HG03064 (cell line): ENCODE measurements at regions not wholly inside any gene's neighbourhood (a gene's known extent, or its start where the extent isn't known, plus 50 kb on each side); places are given as distances from the start of the nearest gene placed in this dataset.
"Not testable (repeated sequence)": the region's sequence is repeated elsewhere in the genome, so short reads cannot be mapped to it uniquely, and the experiment has no call there.

Source experiments
- ATAC-seq: cut with Tn5 transposase; IDR thresholded peaks from one replicate; pipeline ENCODE4 v1.9.1; 2021; ENCODE audit warnings: low read depth; ENCODE audit not compliant: unreplicated experiment

- ATAC-seq: no peak
Observed at GRCh38 chr10:106111246-106111645, 1053.3 kb downstream of the SORCS1 start.

GRCh38 chr10:106107706-106108105 is 1056.8 kb downstream of the SORCS1 start:
- no peak for ATAC-seq

DNA sequence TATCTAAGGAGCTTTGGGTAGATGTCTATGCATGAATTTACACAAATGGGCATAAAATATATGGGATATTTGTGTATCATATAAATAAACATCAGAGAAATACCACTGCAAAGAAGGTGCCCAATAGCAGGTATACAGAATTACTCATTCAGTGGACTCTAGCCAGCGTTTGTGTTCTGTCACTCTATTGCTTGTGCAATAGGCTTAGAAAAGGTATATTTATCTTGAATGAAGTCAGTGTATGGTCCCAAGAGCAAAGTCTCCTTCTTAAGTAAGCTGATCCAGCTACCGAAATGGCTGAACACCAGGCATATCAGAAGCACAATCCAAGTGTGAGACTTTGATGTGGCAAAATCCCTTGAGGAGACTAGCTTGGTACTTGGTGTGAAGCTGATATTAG is 1058.4 kb downstream of the SORCS1 start:
- no peak for ATAC-seq

DNA sequence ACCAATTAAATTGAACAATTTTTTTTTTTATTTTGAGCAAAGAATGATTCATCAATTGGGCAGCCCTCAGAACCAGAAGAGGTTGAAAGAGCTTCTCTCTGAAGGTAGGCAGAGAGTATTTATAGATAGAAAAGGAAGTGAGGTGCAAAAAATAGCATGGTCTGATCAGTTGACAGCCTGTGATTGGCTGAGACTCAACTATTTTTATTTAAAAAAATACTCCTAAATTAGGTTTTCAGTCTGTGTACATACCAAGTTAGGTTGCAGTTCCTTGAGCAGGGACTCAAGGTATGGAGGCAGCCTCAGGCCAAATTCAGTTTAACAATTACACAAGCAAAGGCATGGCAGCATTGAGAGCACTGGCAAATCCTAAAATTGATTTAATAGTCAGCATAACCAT is 1074.7 kb downstream of the SORCS1 start:
- ATAC-seq: no peak

DNA sequence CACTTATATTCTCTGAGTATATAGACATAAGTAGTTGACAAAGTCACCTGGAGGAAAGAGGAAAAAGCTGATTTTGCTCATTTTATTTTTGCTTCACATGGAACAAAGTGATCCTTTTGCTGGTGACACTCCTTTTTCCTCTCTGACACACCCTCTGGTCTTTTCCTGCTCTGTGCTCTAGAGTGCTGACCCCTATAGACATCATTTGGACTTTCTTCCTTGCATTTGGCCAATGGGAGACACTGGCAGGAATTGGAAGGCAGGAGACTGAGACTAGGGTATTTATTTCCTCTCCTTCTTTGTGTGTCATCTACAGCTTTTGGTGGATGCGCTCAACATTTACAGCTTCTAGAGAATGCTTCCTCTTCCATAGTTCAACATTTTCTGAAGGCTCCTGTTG is 1078.1 kb downstream of the SORCS1 start:
- ATAC-seq: no peak

DNA sequence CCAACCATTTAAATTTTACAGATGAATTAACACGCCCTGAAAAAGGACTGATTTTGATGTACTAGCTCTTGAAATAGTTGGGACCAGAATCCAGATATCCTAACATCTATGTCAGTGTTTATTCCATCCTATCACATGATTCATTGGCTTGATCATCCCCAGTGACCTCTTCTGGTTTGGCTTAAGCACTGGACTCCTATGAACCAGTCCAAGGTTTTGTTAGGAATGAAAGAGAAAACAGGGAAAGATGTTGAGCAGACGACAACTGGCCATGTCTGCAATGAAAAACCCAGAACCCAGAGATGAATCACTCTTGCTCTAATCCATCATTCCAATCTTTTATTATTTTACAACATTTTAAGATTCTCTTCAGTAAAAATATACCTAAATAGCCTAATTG is 1080.9 kb downstream of the SORCS1 start:
- ATAC-seq: no peak

DNA sequence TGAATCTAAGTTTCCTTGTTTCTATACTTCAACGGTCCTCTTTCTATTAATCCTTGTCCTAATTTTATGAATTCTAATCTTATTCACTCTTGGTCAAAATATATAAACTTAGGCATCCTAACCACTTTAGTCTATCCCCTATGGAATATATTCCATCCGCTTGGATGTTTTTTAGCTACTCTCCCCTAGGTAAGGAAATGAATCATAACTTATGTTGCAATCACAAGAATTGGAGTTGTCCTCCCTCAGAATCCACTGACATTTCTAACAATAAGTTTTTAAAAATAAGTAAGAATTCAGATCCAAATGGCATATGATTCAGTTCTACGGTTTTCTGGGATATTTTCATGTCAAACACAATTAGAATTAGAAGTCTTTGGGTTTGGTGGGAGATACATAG is 1081.6 kb downstream of the SORCS1 start:
- ATAC-seq: no peak

DNA sequence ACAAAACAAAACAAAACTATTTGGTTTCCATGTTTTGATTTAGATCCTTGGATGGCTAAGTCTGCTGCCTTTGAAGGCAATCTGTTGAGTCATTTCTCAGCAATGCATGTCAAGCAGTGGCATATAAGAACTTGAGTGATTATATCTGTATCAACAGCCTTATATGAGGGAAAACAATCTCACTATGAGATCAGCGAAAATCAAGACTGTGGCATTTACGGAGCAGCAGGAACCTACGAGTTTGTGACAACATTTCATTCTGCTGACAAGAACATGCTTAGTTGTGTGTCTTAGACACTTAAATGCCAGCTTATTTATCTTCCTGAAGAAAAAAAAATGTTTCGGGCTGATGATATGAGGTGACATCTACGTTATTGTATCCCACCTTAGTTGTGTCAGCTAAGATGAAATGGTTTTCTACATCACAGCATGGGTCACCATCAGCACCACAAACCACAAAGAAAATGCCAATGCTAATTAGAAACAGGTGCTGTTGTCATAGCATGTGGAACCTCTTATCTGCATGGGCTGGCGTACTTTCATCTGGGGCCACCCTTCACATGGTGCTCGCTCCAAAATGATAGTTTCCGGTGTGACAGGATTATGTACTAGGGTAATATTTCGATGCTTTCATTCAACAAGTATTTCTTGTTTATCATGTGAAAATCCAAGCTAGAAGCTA is 1085.5 kb downstream of the SORCS1 start:
- no peak for ATAC-seq

GRCh38 chr10:106076496-106076895 is 1088.0 kb downstream of the SORCS1 start:
- no peak for ATAC-seq

DNA sequence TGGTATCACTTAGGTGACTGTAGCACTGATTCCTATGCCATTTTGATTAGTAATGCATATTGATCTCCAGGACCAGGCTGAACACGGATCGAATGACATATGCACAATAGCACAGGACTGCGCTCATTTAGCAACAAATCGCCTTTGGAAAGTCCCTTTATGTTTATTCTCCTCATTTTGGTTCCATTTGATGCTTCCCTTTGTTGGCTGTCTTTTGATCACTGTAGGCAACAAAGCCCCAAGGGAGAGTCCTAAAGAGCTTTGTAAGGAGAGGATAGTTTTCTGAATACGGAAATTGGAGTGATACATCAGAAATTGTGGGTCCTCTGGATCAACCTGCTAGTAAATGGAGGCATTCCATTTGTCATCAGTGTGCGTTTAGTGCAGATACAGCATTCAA is 1111.4 kb downstream of the SORCS1 start:
- ATAC-seq: no peak

DNA sequence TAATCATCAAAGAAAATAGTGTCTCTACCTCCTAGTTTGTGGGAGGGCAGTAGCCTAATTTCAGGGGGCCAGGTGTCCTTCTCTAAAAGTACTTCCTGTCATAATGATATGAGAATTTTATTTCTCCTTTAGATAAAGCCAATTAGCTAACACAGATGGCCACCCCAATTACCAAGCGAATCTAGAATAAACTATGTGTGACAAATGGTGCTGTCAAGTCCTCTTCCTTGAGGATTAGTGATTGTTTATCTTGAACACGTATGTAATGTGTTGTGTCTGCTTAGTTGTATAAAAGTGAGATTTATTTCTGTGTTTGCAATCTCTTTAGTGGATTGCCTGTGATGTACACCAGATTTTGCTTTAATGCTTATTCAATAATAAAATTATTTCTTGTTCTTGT is 1120.0 kb downstream of the SORCS1 start:
- ATAC-seq: no peak

GRCh38 chr10:106043863-106044262 is 1120.6 kb downstream of the SORCS1 start:
- ATAC-seq: no peak

DNA sequence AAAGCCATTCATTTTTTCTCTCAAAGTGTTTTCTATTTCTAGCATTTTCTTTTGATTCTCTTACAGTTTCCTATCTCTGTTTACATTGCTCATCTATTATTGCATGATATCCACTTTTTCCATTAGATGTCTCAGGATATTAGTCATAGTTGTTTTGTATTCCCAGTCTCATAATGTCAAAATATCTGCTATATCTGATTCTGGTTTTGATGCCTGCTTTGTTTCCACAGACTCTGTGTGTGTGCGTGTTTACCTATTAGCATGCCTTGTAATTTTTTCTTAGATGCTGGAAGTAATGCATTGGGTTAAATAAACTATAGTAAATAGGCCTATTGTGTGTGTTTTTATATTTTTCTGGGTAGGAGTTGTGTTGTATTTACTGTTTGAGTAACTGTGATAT is 1126.3 kb downstream of the SORCS1 start:
- ATAC-seq: no peak

DNA sequence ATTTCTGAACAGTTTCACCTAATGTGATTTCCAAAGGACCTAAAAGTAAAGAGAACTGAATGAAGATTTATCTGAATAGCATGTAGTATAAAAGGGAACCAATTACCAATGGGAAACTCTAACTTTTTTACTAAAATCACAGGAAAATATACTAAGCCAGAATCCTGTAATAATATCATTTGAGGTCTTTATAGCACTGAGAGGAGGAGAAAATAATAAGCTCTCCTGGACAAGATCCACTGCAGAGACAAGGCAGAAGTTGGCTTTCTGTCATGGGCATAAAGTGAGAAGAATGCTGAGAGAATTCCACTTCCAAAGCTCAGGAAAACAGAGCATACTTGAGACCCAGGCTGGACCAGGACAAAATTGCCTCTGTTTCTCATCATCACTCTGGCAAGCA is 1131.4 kb downstream of the SORCS1 start:
- ATAC-seq: no peak

DNA sequence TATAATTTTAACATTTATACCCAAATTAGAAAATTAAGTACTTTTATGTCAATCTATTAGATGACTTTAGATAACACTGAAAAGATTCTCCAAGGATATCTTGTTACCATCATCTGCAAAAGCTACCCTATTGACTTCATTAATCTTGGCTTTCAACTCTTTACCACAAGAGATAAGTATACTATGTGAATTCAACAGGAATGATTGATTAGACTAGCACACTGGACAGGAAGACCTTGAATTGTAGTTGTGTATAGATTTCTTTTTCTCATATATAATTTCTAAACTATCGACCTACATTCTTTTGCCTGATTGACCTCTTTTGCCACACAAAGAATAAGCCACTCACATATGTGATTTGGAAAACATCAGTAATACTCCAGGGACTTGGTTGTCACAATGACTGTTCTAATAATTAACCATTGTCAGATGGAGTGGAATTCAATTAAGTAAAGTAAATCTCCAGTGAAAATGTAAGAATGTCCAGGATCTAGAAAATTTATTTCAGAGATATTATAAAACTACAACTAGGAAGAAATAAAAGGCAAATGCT is 1132.0 kb downstream of the SORCS1 start:
- no peak for ATAC-seq

GRCh38 chr10:106027240-106027639 is 1137.3 kb downstream of the SORCS1 start:
- no peak for ATAC-seq

DNA sequence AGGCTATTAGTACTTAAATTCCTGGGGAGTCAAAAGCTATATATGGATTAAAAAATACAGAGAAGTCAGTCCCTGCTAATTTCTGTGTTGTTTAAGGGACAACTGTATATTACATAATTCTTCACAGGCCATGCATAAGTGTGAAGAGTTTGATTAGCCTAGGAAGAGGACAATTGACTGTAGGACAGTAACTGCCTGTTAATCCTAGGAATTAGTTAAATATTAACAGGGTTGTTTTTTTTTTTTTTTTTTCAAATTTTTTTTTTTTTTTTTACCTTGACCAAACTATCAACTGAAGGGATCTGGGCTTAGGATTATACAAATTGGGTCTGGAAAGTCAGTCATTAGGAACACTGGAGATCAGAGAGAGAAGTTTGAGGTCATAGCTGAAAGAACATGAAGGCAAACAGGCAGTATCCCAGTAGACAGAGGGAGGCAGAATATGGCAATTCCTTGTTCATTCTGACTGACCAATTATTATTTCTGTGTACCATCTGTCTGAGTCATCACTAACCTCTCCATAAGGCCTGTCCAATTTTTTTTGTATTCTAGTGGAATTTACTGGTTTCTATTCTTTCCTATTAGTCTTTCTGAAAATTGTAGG is 1139.2 kb downstream of the SORCS1 start:
- ATAC-seq: no peak

- no peak for ATAC-seq
Observed at GRCh38 chr10:106023329-106023728, 1141.2 kb downstream of the SORCS1 start.

DNA sequence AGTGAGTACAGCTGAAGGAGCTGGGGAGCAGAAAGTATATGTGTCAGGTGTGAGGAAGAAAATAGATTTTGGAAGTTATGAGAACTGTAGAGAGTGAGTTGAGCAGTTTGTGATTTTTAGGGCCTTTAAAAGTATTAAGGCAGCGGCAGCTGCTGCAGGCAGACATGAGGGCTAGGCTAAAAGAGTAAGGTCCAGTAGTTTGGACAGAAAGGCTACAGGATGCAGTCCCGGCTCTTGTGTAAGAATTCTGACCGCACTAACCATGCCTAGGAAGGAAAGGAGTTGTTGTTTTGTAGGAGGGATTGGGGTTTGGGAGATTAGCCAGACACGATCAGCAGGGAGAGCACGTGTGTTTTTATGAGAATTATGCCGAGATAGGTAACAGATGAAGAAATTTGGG is 1144.9 kb downstream of the SORCS1 start:
- ATAC-seq: not testable (repeated sequence)

DNA sequence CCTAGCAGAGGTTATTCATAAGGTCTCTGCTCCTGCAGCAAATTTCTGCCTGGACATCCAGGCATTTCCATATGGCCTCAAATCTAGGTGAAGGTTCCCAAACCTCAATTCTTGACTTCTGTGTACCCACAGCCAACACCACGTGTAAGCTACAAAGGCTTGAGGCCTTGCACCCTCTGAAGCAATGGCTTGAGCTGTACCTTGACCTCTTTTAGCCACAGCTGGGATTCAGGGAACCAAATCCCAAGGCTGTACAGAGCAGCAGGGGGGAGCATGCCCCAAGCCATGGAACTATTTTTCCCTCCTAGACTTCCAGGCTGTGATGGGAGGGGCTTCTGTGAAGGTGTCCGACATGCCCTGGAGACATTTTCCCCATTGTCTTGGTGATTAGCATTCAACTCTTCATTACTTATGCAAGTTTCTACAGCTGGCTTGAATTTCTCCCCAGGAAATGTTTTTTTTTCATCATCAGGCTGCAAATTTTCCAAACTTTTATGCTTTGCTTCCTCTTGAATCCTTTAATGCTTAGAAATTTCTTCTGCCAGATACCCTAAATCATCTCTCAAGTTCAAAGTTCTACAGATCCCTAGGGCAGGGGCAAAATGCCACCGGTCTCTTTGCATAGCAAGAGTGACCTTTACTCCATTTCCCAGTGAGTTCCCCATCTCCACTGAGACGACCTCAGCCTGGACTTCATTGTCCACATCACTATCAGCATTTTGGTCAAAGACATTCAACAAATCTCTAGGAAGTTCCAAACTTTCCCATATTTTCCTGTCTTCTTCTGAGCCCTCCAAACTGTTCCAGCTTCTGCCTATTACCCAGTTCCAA is 1148.9 kb downstream of the SORCS1 start:
- not testable (repeated sequence) for ATAC-seq

DNA sequence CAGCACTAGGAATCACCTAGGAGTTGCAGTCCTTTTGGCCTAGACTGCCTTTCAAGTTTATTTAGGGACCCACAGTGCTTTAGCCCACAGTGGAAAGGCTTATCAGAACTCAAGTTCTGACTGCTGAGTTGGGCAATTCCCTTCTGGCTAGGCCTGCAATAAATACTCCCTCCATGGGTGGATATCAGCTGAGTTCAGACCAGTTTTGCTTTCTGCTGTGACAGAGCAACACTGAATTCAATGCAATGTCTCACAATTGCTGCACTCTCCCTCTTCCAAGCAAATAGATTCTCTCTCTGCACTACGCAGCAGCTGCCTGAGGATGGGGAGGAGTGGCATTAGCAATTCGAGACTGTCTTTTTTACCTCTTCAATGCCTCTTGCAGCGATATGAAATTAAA is 1153.3 kb downstream of the SORCS1 start:
- ATAC-seq: no peak
